ENCODE measurements at regions not wholly inside any gene's neighbourhood (a gene's known extent, or its start where the extent isn't known, plus 50 kb on each side); places are given as distances from the start of the nearest gene placed in this dataset.

GRCh38 chr2:31644551-31644950 lies 63.8 kb upstream of the SRD5A2 start:
- H3K4me3 ChIP-seq: no peak overlapping the region
- no peaks in the 10 kb centered on the region for H3K27me3 ChIP-seq (ENCODE audit: insufficient read depth)
- no peak overlapping the region for H3K4me3 Mint-ChIP-seq
- peaks cover 10% of the 10 kb centered on the region; the same call in 2 of the 3 replicates for H3K9me3 Mint-ChIP-seq
- H3F3A ChIP-seq (replicated peaks; ENCODE audit: low read depth): no peaks in the 10 kb centered on the region
- H3K79me2 ChIP-seq (replicated peaks; ENCODE audit: insufficient read depth): no peaks in the 10 kb centered on the region
- H3K36me3 ChIP-seq (ENCODE audit: insufficient read depth): no peaks in the 10 kb centered on the region
- ATAC-seq: no peak
- H3K4me2 ChIP-seq: no peak overlapping the region
- no peaks in the 10 kb centered on the region for H4K20me1 ChIP-seq (replicated peaks; ENCODE audit: insufficient read depth)
- H2AFZ ChIP-seq: no peak overlapping the region
- no peak overlapping the region for H3K27ac ChIP-seq (ENCODE audit: low read depth)
- no peaks in the 10 kb centered on the region for H3K4me1 ChIP-seq (ENCODE audit: insufficient read depth)
- H3K27ac Mint-ChIP-seq: no peak overlapping the region
- no peaks in the 10 kb centered on the region for H3K36me3 Mint-ChIP-seq (ENCODE audit: low read depth)
- no peak for DNase-seq (ENCODE audit: low spot score)
- no peaks in the 10 kb centered on the region for H3K4me1 Mint-ChIP-seq
- H3K27me3 Mint-ChIP-seq (ENCODE audit: insufficient read depth, low read depth, poor library complexity): no peaks in the 10 kb centered on the region
- no peaks in the 10 kb centered on the region for H3K9me2 ChIP-seq (ENCODE audit: insufficient read depth)
- TF ChIP-seq POLR2AphosphoS5 (IDR thresholded peaks at IDR 0.05; ENCODE audit: low read depth) (no peak), ZNF331 (CRISPR knock-in tag; IDR thresholded peaks at IDR 0.05; ENCODE audit: low read depth) (no peak), EZH2phosphoT487 (IDR thresholded peaks at IDR 0.05; ENCODE audit: unreplicated experiment) (no peak), CREB1 (CRISPR knock-in tag; IDR thresholded peaks at IDR 0.05; ENCODE audit: low read depth) (no peak), EZH2 (IDR thresholded peaks at IDR 0.05; ENCODE audit: low read depth, unreplicated experiment) (no peak), STAT1 (IDR thresholded peaks at IDR 0.05; ENCODE audit: unreplicated experiment) (no peak)

GRCh38 chr2:31642707-31643106 lies 62.0 kb upstream of the SRD5A2 start:
- Histone ChIP-seq H2AFZ (no peak overlapping the region), H3K36me3 (ENCODE audit: insufficient read depth) (no peaks in the 10 kb centered on the region), H4K20me1 (replicated peaks; ENCODE audit: insufficient read depth) (no peaks in the 10 kb centered on the region), H3F3A (replicated peaks; ENCODE audit: low read depth) (no peaks in the 10 kb centered on the region), H3K27ac (ENCODE audit: low read depth) (no peak overlapping the region), H3K4me1 (ENCODE audit: insufficient read depth) (no peaks in the 10 kb centered on the region), H3K4me2 (no peak overlapping the region), H3K27me3 (ENCODE audit: insufficient read depth) (no peaks in the 10 kb centered on the region), H3K79me2 (replicated peaks; ENCODE audit: insufficient read depth) (no peaks in the 10 kb centered on the region), H3K9me2 (ENCODE audit: insufficient read depth) (no peaks in the 10 kb centered on the region), H3K4me3 (no peak overlapping the region)
- no peaks in the 10 kb centered on the region for H3K36me3 Mint-ChIP-seq (ENCODE audit: low read depth)
- no peak overlapping the region for H3K4me3 Mint-ChIP-seq
- H3K9me3 Mint-ChIP-seq: peaks cover 13% of the 10 kb centered on the region; the same call in 2 of the 3 replicates
- ATAC-seq (no peak), DNase-seq (ENCODE audit: low spot score) (no peak)
- no peaks in the 10 kb centered on the region for H3K4me1 Mint-ChIP-seq
- no peak overlapping the region for H3K27ac Mint-ChIP-seq
- H3K27me3 Mint-ChIP-seq (ENCODE audit: insufficient read depth, low read depth, poor library complexity): no peaks in the 10 kb centered on the region
- TF ChIP-seq REST (IDR thresholded peaks at IDR 0.05; ENCODE audit: unreplicated experiment) (no peak), ETS1 (IDR thresholded peaks at IDR 0.05) (no peak), NANOG (IDR thresholded peaks at IDR 0.05; ENCODE audit: borderline replicate concordance) (no peak), JUNB (IDR thresholded peaks at IDR 0.05; ENCODE audit: unreplicated experiment) (no peak), STAT1 (IDR thresholded peaks at IDR 0.05; ENCODE audit: unreplicated experiment) (no peak), ZNF331 (CRISPR knock-in tag; IDR thresholded peaks at IDR 0.05; ENCODE audit: low read depth) (no peak)
- TF ChIP-seq, protein P1, sequence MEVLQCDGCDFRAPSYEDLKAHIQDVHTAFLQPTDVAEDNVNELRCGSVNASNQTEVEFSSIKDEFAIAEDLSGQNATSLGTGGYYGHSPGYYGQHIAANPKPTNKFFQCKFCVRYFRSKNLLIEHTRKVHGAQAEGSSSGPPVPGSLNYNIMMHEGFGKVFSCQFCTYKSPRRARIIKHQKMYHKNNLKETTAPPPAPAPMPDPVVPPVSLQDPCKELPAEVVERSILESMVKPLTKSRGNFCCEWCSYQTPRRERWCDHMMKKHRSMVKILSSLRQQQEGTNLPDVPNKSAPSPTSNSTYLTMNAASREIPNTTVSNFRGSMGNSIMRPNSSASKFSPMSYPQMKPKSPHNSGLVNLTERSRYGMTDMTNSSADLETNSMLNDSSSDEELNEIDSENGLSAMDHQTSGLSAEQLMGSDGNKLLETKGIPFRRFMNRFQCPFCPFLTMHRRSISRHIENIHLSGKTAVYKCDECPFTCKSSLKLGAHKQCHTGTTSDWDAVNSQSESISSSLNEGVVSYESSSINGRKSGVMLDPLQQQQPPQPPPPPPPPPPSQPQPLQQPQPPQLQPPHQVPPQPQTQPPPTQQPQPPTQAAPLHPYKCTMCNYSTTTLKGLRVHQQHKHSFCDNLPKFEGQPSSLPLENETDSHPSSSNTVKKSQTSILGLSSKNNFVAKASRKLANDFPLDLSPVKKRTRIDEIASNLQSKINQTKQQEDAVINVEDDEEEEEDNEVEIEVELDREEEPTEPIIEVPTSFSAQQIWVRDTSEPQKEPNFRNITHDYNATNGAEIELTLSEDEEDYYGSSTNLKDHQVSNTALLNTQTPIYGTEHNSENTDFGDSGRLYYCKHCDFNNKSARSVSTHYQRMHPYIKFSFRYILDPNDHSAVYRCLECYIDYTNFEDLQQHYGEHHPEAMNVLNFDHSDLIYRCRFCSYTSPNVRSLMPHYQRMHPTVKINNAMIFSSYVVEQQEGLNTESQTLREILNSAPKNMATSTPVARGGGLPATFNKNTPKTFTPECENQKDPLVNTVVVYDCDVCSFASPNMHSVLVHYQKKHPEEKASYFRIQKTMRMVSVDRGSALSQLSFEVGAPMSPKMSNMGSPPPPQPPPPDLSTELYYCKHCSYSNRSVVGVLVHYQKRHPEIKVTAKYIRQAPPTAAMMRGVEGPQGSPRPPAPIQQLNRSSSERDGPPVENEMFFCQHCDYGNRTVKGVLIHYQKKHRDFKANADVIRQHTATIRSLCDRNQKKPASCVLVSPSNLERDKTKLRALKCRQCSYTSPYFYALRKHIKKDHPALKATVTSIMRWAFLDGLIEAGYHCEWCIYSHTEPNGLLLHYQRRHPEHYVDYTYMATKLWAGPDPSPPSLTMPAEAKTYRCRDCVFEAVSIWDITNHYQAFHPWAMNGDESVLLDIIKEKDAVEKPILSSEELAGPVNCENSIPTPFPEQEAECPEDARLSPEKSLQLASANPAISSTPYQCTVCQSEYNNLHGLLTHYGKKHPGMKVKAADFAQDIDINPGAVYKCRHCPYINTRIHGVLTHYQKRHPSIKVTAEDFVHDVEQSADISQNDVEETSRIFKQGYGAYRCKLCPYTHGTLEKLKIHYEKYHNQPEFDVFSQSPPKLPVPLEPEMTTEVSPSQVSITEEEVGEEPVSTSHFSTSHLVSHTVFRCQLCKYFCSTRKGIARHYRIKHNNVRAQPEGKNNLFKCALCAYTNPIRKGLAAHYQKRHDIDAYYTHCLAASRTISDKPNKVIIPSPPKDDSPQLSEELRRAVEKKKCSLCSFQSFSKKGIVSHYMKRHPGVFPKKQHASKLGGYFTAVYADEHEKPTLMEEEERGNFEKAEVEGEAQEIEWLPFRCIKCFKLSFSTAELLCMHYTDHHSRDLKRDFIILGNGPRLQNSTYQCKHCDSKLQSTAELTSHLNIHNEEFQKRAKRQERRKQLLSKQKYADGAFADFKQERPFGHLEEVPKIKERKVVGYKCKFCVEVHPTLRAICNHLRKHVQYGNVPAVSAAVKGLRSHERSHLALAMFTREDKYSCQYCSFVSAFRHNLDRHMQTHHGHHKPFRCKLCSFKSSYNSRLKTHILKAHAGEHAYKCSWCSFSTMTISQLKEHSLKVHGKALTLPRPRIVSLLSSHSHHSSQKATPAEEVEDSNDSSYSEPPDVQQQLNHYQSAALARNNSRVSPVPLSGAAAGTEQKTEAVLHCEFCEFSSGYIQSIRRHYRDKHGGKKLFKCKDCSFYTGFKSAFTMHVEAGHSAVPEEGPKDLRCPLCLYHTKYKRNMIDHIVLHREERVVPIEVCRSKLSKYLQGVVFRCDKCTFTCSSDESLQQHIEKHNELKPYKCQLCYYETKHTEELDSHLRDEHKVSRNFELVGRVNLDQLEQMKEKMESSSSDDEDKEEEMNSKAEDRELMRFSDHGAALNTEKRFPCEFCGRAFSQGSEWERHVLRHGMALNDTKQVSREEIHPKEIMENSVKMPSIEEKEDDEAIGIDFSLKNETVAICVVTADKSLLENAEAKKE (CRISPR knock-in tag; IDR thresholded peaks at IDR 0.05): no peak
